ENCODE measurements at regions not wholly inside any gene's neighbourhood (a gene's known extent, or its start where the extent isn't known, plus 50 kb on each side); places are given as distances from the start of the nearest gene placed in this dataset.

DNA sequence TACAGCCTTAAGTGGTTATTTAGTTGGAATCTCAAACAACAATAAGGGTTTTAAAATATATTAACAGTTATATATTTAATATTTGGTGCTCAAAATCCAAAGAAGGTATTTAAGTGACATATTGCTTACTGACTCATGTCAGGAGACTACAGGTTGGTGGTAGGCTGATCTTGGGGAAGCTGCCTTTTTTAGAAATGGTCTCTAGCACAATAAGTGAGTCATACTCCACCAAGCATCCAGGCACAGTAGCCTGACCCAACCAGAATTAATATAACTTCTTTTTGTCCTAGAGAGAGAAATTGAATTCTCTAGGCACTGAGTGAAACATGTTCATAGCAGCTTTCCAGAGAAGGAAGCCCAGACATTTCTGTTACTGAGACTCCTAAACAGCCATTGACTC is 868.5 kb upstream of the TENM4 start:
- ChIA-PET POLR2A (no interaction called here), CTCF (no interaction called here)
- ATAC-seq (no peak), DNase-seq (no peak)
- Mint-ChIP-seq H3K27ac (no peak overlapping the region), H3K4me1 (ENCODE audit: low read depth) (no peaks in the 10 kb centered on the region), H3K9me3 (peaks cover 8% of the 10 kb centered on the region), H3K36me3 (ENCODE audit: low read depth) (no peaks in the 10 kb centered on the region), H3K27me3 (no peaks in the 10 kb centered on the region), H3K4me3 (no peak overlapping the region)
- no peak for TF ChIP-seq CTCF (IDR thresholded peaks at IDR 0.05)
- intact Hi-C loops (cut with micrococcal nuclease): no loop called here

DNA sequence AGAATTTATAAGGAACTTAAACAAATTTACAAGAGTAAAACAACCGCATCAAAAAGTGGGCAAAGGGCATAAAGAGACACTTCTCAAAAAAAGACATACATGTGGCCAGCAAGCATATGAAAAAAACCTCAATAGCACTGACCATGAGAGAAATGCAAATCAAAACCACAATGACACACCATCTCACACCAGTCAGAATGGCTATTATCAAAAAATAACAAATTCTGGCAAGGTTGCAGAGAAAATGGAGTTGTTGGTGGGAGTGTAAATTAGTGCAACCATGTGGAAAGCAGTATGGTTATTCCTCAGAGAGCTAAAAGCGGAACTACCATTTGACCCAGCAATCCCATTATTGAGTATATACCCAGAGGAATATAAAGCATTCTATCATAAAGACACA is 866.8 kb upstream of the TENM4 start:
- Mint-ChIP-seq H3K4me1 (ENCODE audit: low read depth) (no peaks in the 10 kb centered on the region), H3K36me3 (ENCODE audit: low read depth) (no peaks in the 10 kb centered on the region), H3K4me3 (no peak overlapping the region), H3K27ac (no peak overlapping the region), H3K27me3 (no peaks in the 10 kb centered on the region), H3K9me3 (peaks cover 14% of the 10 kb centered on the region)
- TF ChIP-seq CTCF (IDR thresholded peaks at IDR 0.05): no peak
- intact Hi-C loops (cut with micrococcal nuclease): no loop called here
- CTCF ChIA-PET: no interaction called here
- DNase-seq (no peak), ATAC-seq (no peak)
- POLR2A ChIA-PET: no interaction called here

- Mint-ChIP-seq H3K36me3 (ENCODE audit: low read depth) (no peaks in the 10 kb centered on the region), H3K9me3 (peaks cover 3% of the 10 kb centered on the region), H3K27me3 (no peaks in the 10 kb centered on the region), H3K4me1 (ENCODE audit: low read depth) (no peaks in the 10 kb centered on the region), H3K27ac (no peak overlapping the region), H3K4me3 (no peak overlapping the region)
- intact Hi-C loops (cut with micrococcal nuclease): no loop called here
- ChIA-PET POLR2A (no interaction called here), CTCF (no interaction called here)
- DNase-seq: no peak
- no peak for ATAC-seq
- TF ChIP-seq CTCF (IDR thresholded peaks at IDR 0.05): no peak
Observed at GRCh38 chr11:80297858-80298632, 857.2 kb upstream of the TENM4 start.

DNA sequence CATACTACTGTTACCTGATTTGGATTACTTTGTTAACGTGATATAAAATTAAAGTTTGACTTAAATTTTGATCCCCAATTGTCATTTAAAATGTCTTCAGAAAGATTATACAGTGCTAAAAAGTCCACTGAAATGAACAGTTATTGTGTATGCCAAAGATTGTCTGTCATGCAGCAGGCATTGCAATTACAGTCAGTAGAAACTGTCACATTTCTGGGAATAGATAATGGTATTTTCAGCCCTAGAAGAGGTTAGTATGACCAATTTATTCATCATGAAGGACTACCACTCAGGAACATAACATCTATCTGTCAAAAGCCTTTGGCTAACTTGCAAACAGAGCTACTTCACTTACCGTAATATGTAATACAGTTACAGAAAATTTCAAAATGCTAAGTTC is 852.5 kb upstream of the TENM4 start:
- ChIA-PET POLR2A (no interaction called here), CTCF (no interaction called here)
- no peaks in the 10 kb centered on the region for H3K27me3 Mint-ChIP-seq
- ATAC-seq (no peak), DNase-seq (no peak)
- no peaks in the 10 kb centered on the region for H3K4me1 Mint-ChIP-seq (ENCODE audit: low read depth)
- H3K9me3 Mint-ChIP-seq: peaks cover 1% of the 10 kb centered on the region
- intact Hi-C loops (cut with micrococcal nuclease): no loop called here
- no peak for TF ChIP-seq CTCF (IDR thresholded peaks at IDR 0.05)
- no peaks in the 10 kb centered on the region for H3K36me3 Mint-ChIP-seq (ENCODE audit: low read depth)
- no peak overlapping the region for H3K27ac Mint-ChIP-seq
- H3K4me3 Mint-ChIP-seq: no peak overlapping the region

GRCh38 chr11:80284946-80285785 is 844.3 kb upstream of the TENM4 start:
- Mint-ChIP-seq H3K36me3 (ENCODE audit: low read depth) (no peaks in the 10 kb centered on the region), H3K9me3 (peaks cover 6% of the 10 kb centered on the region), H3K4me1 (ENCODE audit: low read depth) (no peaks in the 10 kb centered on the region), H3K4me3 (no peak overlapping the region), H3K27ac (no peak overlapping the region), H3K27me3 (no peaks in the 10 kb centered on the region)
- ChIA-PET POLR2A (no interaction called here), CTCF (no interaction called here)
- intact Hi-C loops (cut with micrococcal nuclease): no loop called here
- no peak for TF ChIP-seq CTCF (IDR thresholded peaks at IDR 0.05)
- DNase-seq (no peak), ATAC-seq (no peak)
